Upper lobe of left lung (tissue), 4 donors: ENCODE measurements at regions not wholly inside any gene's neighbourhood (a gene's known extent, or its start where the extent isn't known, plus 50 kb on each side); places are given as distances from the start of the nearest gene placed in this dataset.

ENCODE experiments used
- CTCF ChIP-seq, 6 experiments: fragments of 450-650 bp in 4 of 6; fragments of 200-600 bp in 2 of 6; sonication (generic) in 2 of 6; IDR thresholded peaks; one replicate each; pipeline ENCODE4 v1.5.1; 2016 to 2019; ENCODE audit warnings: antibody characterized with exemption in 6 of 6
- EP300 ChIP-seq, 4 donors: sonication (generic); formaldehyde crosslinking; IDR thresholded peaks; one replicate each; pipeline ENCODE4 v1.5.1; 2017; ENCODE audit warnings: antibody characterized with exemption in 4 of 4, control low read depth in 2 of 4
- POLR2AphosphoS5 ChIP-seq, 2 donors: sonication (generic); formaldehyde crosslinking; IDR thresholded peaks; one replicate each; pipeline ENCODE4 v1.5.1; 2017; ENCODE audit warnings: antibody characterized with exemption in 2 of 2

GRCh38 chr20:39132511-39132910 lies 170.4 kb downstream of the DHX35 start:
- no peak for TF ChIP-seq CTCF (IDR thresholded peaks at IDR 0.05)
- TF ChIP-seq EP300 (IDR thresholded peaks at IDR 0.05) = no peak
- TF ChIP-seq POLR2AphosphoS5 (IDR thresholded peaks at IDR 0.05) = no peak
